Osteoblast (primary cell): ENCODE measurements at regions not wholly inside any gene's neighbourhood (a gene's known extent, or its start where the extent isn't known, plus 50 kb on each side); places are given as distances from the start of the nearest gene placed in this dataset.

ENCODE experiments used
- DNase-seq: peaks from one replicate; pipeline ENCODE4 v3.0.0; 2011; ENCODE audit warnings: low spot score, mixed read lengths; ENCODE audit not compliant: insufficient read length; ENCODE audit errors: missing footprints
- H2AFZ ChIP-seq: 2 replicates; pipeline ENCODE4 v1.6.0; 2011; ENCODE audit warnings: mild to moderate bottlenecking, low read length
- H3K27ac ChIP-seq: 2 replicates; pipeline ENCODE4 v1.5.1; 2011; ENCODE audit warnings: mild to moderate bottlenecking, low read depth, low read length, moderate library complexity
- H3K27me3 ChIP-seq: 2 replicates; pipeline ENCODE4 v1.6.0; 2012; ENCODE audit warnings: mild to moderate bottlenecking, control low read depth, inconsistent platforms, low read length, moderate library complexity; ENCODE audit not compliant: insufficient read depth
- H3K36me3 ChIP-seq: 2 replicates; pipeline ENCODE4 v1.5.1; 2011; ENCODE audit warnings: mild to moderate bottlenecking, low read length, control low read depth, moderate library complexity; ENCODE audit not compliant: insufficient read depth
- H3K4me1 ChIP-seq: 2 replicates; pipeline ENCODE4 v1.5.1; 2011; ENCODE audit warnings: mild to moderate bottlenecking, low read length, control low read depth, moderate library complexity; ENCODE audit not compliant: insufficient read depth
- H3K4me2 ChIP-seq: 2 replicates; pipeline ENCODE4 v1.6.0; 2011; ENCODE audit warnings: mild to moderate bottlenecking, low read length; ENCODE audit not compliant: insufficient read depth
- H3K4me3 ChIP-seq: fragments of 200-600 bp; sonication (generic); 3 replicates; pipeline ENCODE4 v1.5.1; 2012; ENCODE audit warnings: mild to moderate bottlenecking, low read length, inconsistent platforms; ENCODE audit not compliant: insufficient read depth
- H3K79me2 ChIP-seq: 2 replicates; pipeline ENCODE4 v1.6.0; 2012; ENCODE audit warnings: mild to moderate bottlenecking, low read length, control low read depth, inconsistent platforms; ENCODE audit not compliant: insufficient read depth
- H3K9me3 ChIP-seq: 2 replicates; pipeline ENCODE4 v1.5.1; 2011; ENCODE audit warnings: low read depth, low read length, control low read depth
- H4K20me1 ChIP-seq: 2 replicates; pipeline ENCODE4 v1.6.0; 2012; ENCODE audit warnings: mild to moderate bottlenecking, low read length, control low read depth; ENCODE audit not compliant: insufficient read depth
- CTCF ChIP-seq: IDR thresholded peaks from 2 replicates; pipeline ENCODE4 v1.5.1; 2011; ENCODE audit warnings: mild to moderate bottlenecking, low read depth, low read length, moderate library complexity; ENCODE audit errors: extremely low read depth

DNA sequence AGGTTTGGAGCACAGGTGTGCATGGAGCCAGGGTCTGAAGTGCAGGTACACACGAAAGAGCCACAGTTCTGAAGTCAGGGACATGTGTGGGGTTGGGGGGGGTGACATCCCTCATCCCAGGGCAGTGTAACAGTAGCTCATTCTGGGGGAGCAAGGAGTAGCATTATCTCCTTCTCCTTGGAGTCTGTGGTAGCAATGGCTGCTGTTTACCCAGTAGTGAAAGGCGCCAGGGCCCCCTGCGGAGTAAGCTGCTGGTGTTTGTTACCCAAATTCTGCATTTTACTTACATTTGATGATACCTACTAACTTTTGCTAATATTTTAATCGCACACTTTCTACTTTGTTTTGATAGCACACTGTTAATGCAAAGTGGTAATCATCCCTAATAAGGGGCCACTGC lies 665.5 kb downstream of the GATA3 start:
- TF ChIP-seq CTCF = no peak
- H3K4me3 ChIP-seq = no peak overlapping the region
- H3K79me2 ChIP-seq = no peaks in the 10 kb centered on the region
- no peaks in the 10 kb centered on the region for H3K4me1 ChIP-seq
- H4K20me1 ChIP-seq = no peaks in the 10 kb centered on the region
- no peak overlapping the region for H3K4me2 ChIP-seq
- DNase-seq = no peak
- no peaks in the 10 kb centered on the region for H3K36me3 ChIP-seq
- H3K27ac ChIP-seq = no peak overlapping the region
- no peaks in the 10 kb centered on the region for H3K9me3 ChIP-seq
- no peaks in the 10 kb centered on the region for H3K27me3 ChIP-seq
- no peak overlapping the region for H2AFZ ChIP-seq

DNA sequence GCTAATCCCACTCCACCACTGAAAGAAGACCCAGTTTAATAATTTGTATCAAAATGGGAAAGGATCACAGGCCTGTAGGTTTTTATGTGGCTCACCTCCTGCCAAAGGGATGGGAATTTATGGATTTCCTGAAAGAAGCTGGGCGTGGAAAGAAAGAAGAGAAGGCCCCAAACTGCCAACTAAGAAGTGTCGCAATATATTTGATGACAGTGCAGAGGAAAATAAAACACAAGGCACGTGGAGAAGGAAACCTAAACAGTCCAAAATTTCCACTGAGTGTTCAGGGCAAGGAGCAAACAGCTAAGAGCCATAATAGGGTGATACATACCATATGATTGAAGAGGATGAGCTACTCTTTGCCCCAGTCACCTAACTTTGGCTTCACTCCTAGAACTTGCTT lies 667.2 kb downstream of the GATA3 start:
- Histone ChIP-seq H3K4me3 (no peak overlapping the region), H3K4me1 (no peaks in the 10 kb centered on the region), H3K27me3 (no peaks in the 10 kb centered on the region), H3K9me3 (no peaks in the 10 kb centered on the region), H4K20me1 (no peaks in the 10 kb centered on the region), H3K4me2 (no peak overlapping the region), H3K36me3 (no peaks in the 10 kb centered on the region), H2AFZ (no peak overlapping the region), H3K79me2 (no peaks in the 10 kb centered on the region), H3K27ac (no peak overlapping the region)
- no peak for DNase-seq
- TF ChIP-seq CTCF = no peak

GRCh38 chr10:8722835-8723234 lies 668.3 kb downstream of the GATA3 start:
- Histone ChIP-seq H3K79me2 (no peaks in the 10 kb centered on the region), H3K9me3 (no peaks in the 10 kb centered on the region), H4K20me1 (no peaks in the 10 kb centered on the region), H2AFZ (no peak overlapping the region), H3K27ac (no peak overlapping the region), H3K4me2 (no peak overlapping the region), H3K27me3 (no peaks in the 10 kb centered on the region), H3K36me3 (no peaks in the 10 kb centered on the region), H3K4me3 (no peak overlapping the region), H3K4me1 (no peaks in the 10 kb centered on the region)
- no peak for TF ChIP-seq CTCF
- no peak for DNase-seq

DNA sequence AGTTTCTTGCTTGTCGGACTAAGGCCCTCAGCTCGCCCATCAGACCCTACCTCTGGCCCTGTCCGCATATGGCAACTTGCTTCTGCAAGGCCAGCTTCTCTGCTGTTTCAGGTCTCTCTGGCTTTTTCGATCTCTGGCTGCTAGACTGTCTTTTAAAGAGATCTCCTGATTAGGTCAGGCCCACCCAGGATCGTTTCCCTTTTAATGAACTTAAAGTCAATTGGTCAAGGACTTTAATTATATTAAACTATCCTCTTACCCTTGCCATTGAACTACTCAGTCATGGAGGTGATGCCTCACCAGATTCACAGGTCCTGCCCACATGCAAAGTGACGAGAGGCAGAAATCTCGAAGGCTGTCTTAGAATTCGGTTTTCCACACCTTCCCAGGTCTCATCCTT lies 670.9 kb downstream of the GATA3 start:
- Histone ChIP-seq H3K9me3 (no peaks in the 10 kb centered on the region), H3K27me3 (no peaks in the 10 kb centered on the region), H4K20me1 (no peaks in the 10 kb centered on the region), H3K79me2 (no peaks in the 10 kb centered on the region), H3K36me3 (no peaks in the 10 kb centered on the region), H3K4me3 (no peak overlapping the region), H3K27ac (no peak overlapping the region), H2AFZ (no peak overlapping the region), H3K4me2 (no peak overlapping the region), H3K4me1 (no peaks in the 10 kb centered on the region)
- no peak for DNase-seq
- no peak for TF ChIP-seq CTCF
